Body of pancreas (tissue), 4 donors: ENCODE measurements at regions not wholly inside any gene's neighbourhood (a gene's known extent, or its start where the extent isn't known, plus 50 kb on each side); places are given as distances from the start of the nearest gene placed in this dataset.

Experiments used
- ATAC-seq: fragments of 150-250 bp; one replicate; pipeline ENCODE4 v1.9.1; 2016
- DNase-seq, 4 donors: peaks; one replicate each; pipeline ENCODE4 v3.0.0-alpha.2; 2019
- H3K27ac ChIP-seq, 4 donors: fragments of 200-600 bp; sonication (generic); 1 replicate in 3 of 4; 2 replicates in 1 of 4; pipeline versions ENCODE4 v1.5.1 to v1.6.1; 2016 to 2019; ENCODE audit warnings: mild to moderate bottlenecking in 1 of 4, mixed read lengths in 1 of 4, moderate library complexity in 1 of 4
- H3K27me3 ChIP-seq, 2 donors: fragments of 200-600 bp; sonication (generic); one replicate each; pipeline ENCODE4 v1.6.0; 2016; ENCODE audit warnings: mild to moderate bottlenecking in 1 of 2
- H3K36me3 ChIP-seq, 2 donors: fragments of 200-600 bp; sonication (generic); replicated peaks in 1 of 2; 2 replicates each; pipeline ENCODE4 v1.5.1; 2016; ENCODE audit warnings: low read depth in 2 of 2; ENCODE audit not compliant: insufficient read depth in 1 of 2
- H3K4me1 ChIP-seq: fragments of 200-600 bp; sonication (generic); one replicate; pipeline ENCODE4 v1.6.0; 2016
- H3K4me3 ChIP-seq, 2 donors: fragments of 200-600 bp; sonication (generic); 1 replicate in 1 of 2; 2 replicates in 1 of 2; pipeline ENCODE4 v1.5.1; 2016 to 2019
- H3K9me3 ChIP-seq, 3 donors: fragments of 200-600 bp; sonication (generic); 1 replicate in 2 of 3; 2 replicates in 1 of 3; pipeline ENCODE4 v1.5.1; 2016
- CTCF ChIP-seq, 7 experiments: fragments of 450-650 bp in 4 of 7; fragments of 200-600 bp in 3 of 7; sonication (generic) in 3 of 7; IDR thresholded peaks; one replicate each; pipeline ENCODE4 v1.5.1; 2016 to 2019; ENCODE audit warnings: antibody characterized with exemption in 7 of 7
- POLR2A ChIP-seq, 3 donors: fragments of 450-650 bp; IDR thresholded peaks; one replicate each; pipeline ENCODE4 v1.6.1; 2016; ENCODE audit warnings: antibody characterized with exemption in 3 of 3, mild to moderate bottlenecking in 2 of 3
- WGBS, 2 donors: methylation state at CpG; one replicate each; pipeline ENCODE4 v1.1.5; 2017; 5-methylcytosine and 5-hydroxymethylcytosine counted together
- intact Hi-C: fragments of 100-400 bp; cut with DNase I; formaldehyde crosslinking; loops from one replicate; pipeline ENCODE4 v1.15.1; 2023

GRCh38 chr5:159426694-159427093 lies 96.4 kb upstream of the IL12B start:
- TF ChIP-seq CTCF (IDR thresholded peaks at IDR 0.05): no peak
- no peak for TF ChIP-seq POLR2A (IDR thresholded peaks at IDR 0.05)

GRCh38 chr5:159427180-159428012 lies 97.1 kb upstream of the IL12B start:
- H3K27ac ChIP-seq: no peak overlapping the region
- TF ChIP-seq CTCF (IDR thresholded peaks at IDR 0.05) (no peak), POLR2A (IDR thresholded peaks at IDR 0.05) (no peak)
- no peaks in the 10 kb centered on the region for H3K27me3 ChIP-seq
- no peaks in the 10 kb centered on the region for H3K9me3 ChIP-seq
- DNase-seq (no peak), ATAC-seq (no peak)
- H3K36me3 ChIP-seq: no peaks in the 10 kb centered on the region
- H3K4me3 ChIP-seq: no peak overlapping the region
- intact Hi-C loops: no loop called here
- no peaks in the 10 kb centered on the region for H3K4me1 ChIP-seq
- 49 to 54% methylated on average over 7 of the region's 7 CpGs for WGBS, 2 donors

More at GRCh38 chr5:159426694-159427093, 96.4 kb upstream of the IL12B start:
- Histone ChIP-seq H3K27ac (no peak overlapping the region), H3K36me3 (no peaks in the 10 kb centered on the region), H3K4me3 (no peak overlapping the region), H3K9me3 (no peaks in the 10 kb centered on the region), H3K27me3 (no peaks in the 10 kb centered on the region), H3K4me1 (no peaks in the 10 kb centered on the region)
- ATAC-seq: no peak
- WGBS, 2 donors: 74 to 88% methylated on average over 3 of the region's 3 CpGs
- DNase-seq: no peak
- intact Hi-C loops: no loop called here

GRCh38 chr5:159430361-159431012 lies 100.2 kb upstream of the IL12B start:
- TF ChIP-seq CTCF (IDR thresholded peaks at IDR 0.05) (no peak), POLR2A (IDR thresholded peaks at IDR 0.05) (no peak)
- no peak overlapping the region for H3K4me3 ChIP-seq
- H3K4me1 ChIP-seq: no peaks in the 10 kb centered on the region
- intact Hi-C loops: no loop called here
- no peaks in the 10 kb centered on the region for H3K9me3 ChIP-seq
- DNase-seq (no peak), ATAC-seq (no peak)
- 58 to 79% methylated on average over 7 of the region's 7 CpGs for WGBS, 2 donors
- no peaks in the 10 kb centered on the region for H3K36me3 ChIP-seq
- no peak overlapping the region for H3K27ac ChIP-seq
- H3K27me3 ChIP-seq: no peaks in the 10 kb centered on the region

- intact Hi-C loops: no loop called here
- no peaks in the 10 kb centered on the region for H3K27me3 ChIP-seq
- DNase-seq (no peak), ATAC-seq (no peak)
- no peaks in the 10 kb centered on the region for H3K36me3 ChIP-seq
- H3K4me1 ChIP-seq: no peaks in the 10 kb centered on the region
- WGBS, 2 donors: 47 to 64% methylated on average over 2 of the region's 2 CpGs
- no peak overlapping the region for H3K27ac ChIP-seq
- no peak for TF ChIP-seq CTCF (IDR thresholded peaks at IDR 0.05)
- H3K9me3 ChIP-seq: no peaks in the 10 kb centered on the region
- no peak overlapping the region for H3K4me3 ChIP-seq
These were observed 105.6 kb upstream of the IL12B start for GRCh38 chr5:159435855-159436254.
